HCT116 (cell line): ENCODE measurements at regions not wholly inside any gene's neighbourhood (a gene's known extent, or its start where the extent isn't known, plus 50 kb on each side); places are given as distances from the start of the nearest gene placed in this dataset.

ENCODE experiments used
- ATAC-seq: fragments of 200-7000 bp; cut with Tn5 transposase; 2 replicates; pipeline ENCODE4 v1.9.1; 2020; ENCODE audit warnings: mild to moderate bottlenecking, moderate library complexity
- BruUV-seq: library from RNA; stranded (reverse); fragments of 400-500 nt; replicated peaks from 2 replicates; lab custom pipeline; 2021; lab: Mats Ljungman, UMichigan
- CTCF ChIA-PET: fragments of 300-600 bp; sonication (Branson Sonifier 250); formaldehyde crosslinking; loops from one replicate; lab custom pipeline; 2021; ENCODE audit warnings: antibody characterized with exemption; lab: Charles Lee
- POLR2A ChIA-PET: fragments of 300-600, 350-600 bp; sonication (Branson Sonifier 250); formaldehyde crosslinking; loops from one replicate; lab custom pipeline; 2021; ENCODE audit warnings: antibody characterized with exemption; lab: Charles Lee
- RAD21 ChIA-PET, 2 experiments: fragments of 300-600 bp; sonication (Branson Sonifier 250); formaldehyde crosslinking; loops; one replicate each; lab custom pipeline; 2023; ENCODE audit warnings: low total read pairs in 2 of 2; ENCODE audit not compliant: uncharacterized antibody in 2 of 2, unreplicated experiment in 2 of 2, low non-redundant PET in 1 of 2; lab: Charles Lee
- DNase-seq: peaks from one replicate; pipeline ENCODE4 v3.0.0-alpha.2; 2010; ENCODE audit warnings: low read depth, low spot score
- H2AFZ ChIP-seq: fragments of 200-600 bp; shearing (Covaris generic), sonication (generic); 2 replicates; pipeline ENCODE4 v1.6.1; 2017; ENCODE audit warnings: low read depth, mixed run types, mixed read lengths, antibody characterized with exemption, low read length; ENCODE audit not compliant: poor library complexity, severe bottlenecking
- H3K27ac ChIP-seq: 2 replicates; pipeline ENCODE4 v1.5.1; 2012; ENCODE audit warnings: low read depth, low read length
- H3K27me3 ChIP-seq: fragments of 200-600 bp; sonication (generic); 2 replicates; pipeline ENCODE4 v1.6.1; 2016; ENCODE audit warnings: mixed run types, low read length, mixed read lengths; ENCODE audit not compliant: insufficient read depth
- H3K36me3 ChIP-seq, 2 experiments: fragments of 200-500 bp in 1 of 2; fragments of 200-600 bp in 1 of 2; sonication (Bioruptor generic) in 1 of 2; sonication (generic) in 1 of 2; 2 replicates each; pipeline versions ENCODE4 v1.5.1 to v1.6.1; 2014 to 2016; ENCODE audit warnings: low read length in 2 of 2, inconsistent platforms in 1 of 2, mixed read lengths in 1 of 2, mixed run types in 1 of 2; ENCODE audit not compliant: insufficient read depth in 2 of 2, control insufficient read depth in 1 of 2
- H3K4me1 ChIP-seq, 2 experiments: fragments of 200-600 bp in 1 of 2; sonication (generic) in 1 of 2; 2 replicates each; pipeline versions ENCODE4 v1.5.1 to v1.6.1; 2012 to 2017; ENCODE audit warnings: low read length in 2 of 2, inconsistent platforms in 1 of 2, mild to moderate bottlenecking in 1 of 2, mixed read lengths in 1 of 2, mixed run types in 1 of 2, moderate library complexity in 1 of 2; ENCODE audit not compliant: insufficient read depth in 2 of 2, control insufficient read depth in 1 of 2
- H3K4me2 ChIP-seq: fragments of 200-600 bp; sonication (generic); 2 replicates; pipeline ENCODE4 v1.6.1; 2017; ENCODE audit warnings: mixed run types, low read length, mixed read lengths
- H3K4me3 ChIP-seq, 2 experiments: fragments of 200-600 bp in 1 of 2; sonication (generic) in 1 of 2; replicated peaks in 1 of 2; 2 replicates each; pipeline ENCODE4 v1.5.1; 2011 to 2016; ENCODE audit warnings: low read length in 2 of 2, control low read depth in 1 of 2, low read depth in 1 of 2, mild to moderate bottlenecking in 1 of 2, mixed read lengths in 1 of 2, mixed run types in 1 of 2
- H3K79me2 ChIP-seq: fragments of 200-600 bp; sonication (generic); 2 replicates; pipeline ENCODE4 v1.6.1; 2017; ENCODE audit warnings: mild to moderate bottlenecking, mixed run types, low read length, moderate library complexity, mixed read lengths; ENCODE audit not compliant: insufficient read depth
- H3K9ac ChIP-seq: fragments of 200-600 bp; sonication (generic); 2 replicates; pipeline ENCODE4 v1.6.1; 2016; ENCODE audit warnings: low read length, mixed read lengths
- H3K9me2 ChIP-seq: fragments of 200-600 bp; sonication (generic), shearing (Covaris generic); 2 replicates; pipeline ENCODE4 v1.6.1; 2017; ENCODE audit warnings: mixed run types, mild to moderate bottlenecking, moderate library complexity; ENCODE audit not compliant: insufficient read depth
- H3K9me3 ChIP-seq, 2 experiments: fragments of 200-500 bp in 1 of 2; fragments of 200-600 bp in 1 of 2; sonication (Bioruptor generic) in 1 of 2; sonication (generic) in 1 of 2; 2 replicates each; pipeline ENCODE4 v1.6.1; 2014 to 2017; ENCODE audit warnings: low read length in 2 of 2, mixed read lengths in 2 of 2, inconsistent platforms in 1 of 2, low read depth in 1 of 2, mild to moderate bottlenecking in 1 of 2, mixed run types in 1 of 2, moderate library complexity in 1 of 2; ENCODE audit not compliant: control insufficient read depth in 1 of 2, insufficient read depth in 1 of 2
- H4K20me1 ChIP-seq: fragments of 200-600 bp; sonication (generic), shearing (Covaris generic); 2 replicates; pipeline ENCODE4 v1.6.1; 2017; ENCODE audit warnings: mixed run types, mild to moderate bottlenecking, moderate library complexity; ENCODE audit not compliant: insufficient read depth
- CBX3 ChIP-seq: IDR thresholded peaks from 2 replicates; pipeline ENCODE4 v1.6.1; 2012; ENCODE audit warnings: low read depth
- CEBPB ChIP-seq: IDR thresholded peaks from 2 replicates; pipeline ENCODE4 v1.6.1; 2012; ENCODE audit warnings: low read depth
- EGR1 ChIP-seq: IDR thresholded peaks from 2 replicates; pipeline ENCODE4 v1.6.1; 2012; ENCODE audit warnings: low read depth
- ELF1 ChIP-seq: IDR thresholded peaks from 2 replicates; pipeline ENCODE4 v1.6.1; 2012; ENCODE audit warnings: low read depth, borderline replicate concordance
- FOSL1 ChIP-seq: IDR thresholded peaks from 2 replicates; pipeline ENCODE4 v1.6.1; 2012; ENCODE audit warnings: low read depth
- MAX ChIP-seq: IDR thresholded peaks from 2 replicates; pipeline ENCODE4 v1.6.1; 2012
- RAD21 ChIP-seq: IDR thresholded peaks from 2 replicates; pipeline ENCODE4 v1.6.1; 2012; ENCODE audit warnings: low read depth, mild to moderate bottlenecking
- TCF7L2 ChIP-seq: IDR thresholded peaks from 2 replicates; pipeline ENCODE4 v1.7.0; 2011; ENCODE audit warnings: borderline replicate concordance, inconsistent platforms; ENCODE audit not compliant: insufficient read depth, insufficient read length; ENCODE audit errors: extremely low read depth
- YY1 ChIP-seq: IDR thresholded peaks from 2 replicates; pipeline ENCODE4 v1.6.1; 2011; ENCODE audit warnings: low read length, low read depth, moderate library complexity, mild to moderate bottlenecking; ENCODE audit not compliant: insufficient replicate concordance; ENCODE audit errors: extremely low read depth
- ZNF274 ChIP-seq: fragments of 200-500 bp; sonication (Bioruptor generic); IDR thresholded peaks from 2 replicates; pipeline ENCODE4 v1.6.1; 2014; ENCODE audit warnings: mild to moderate bottlenecking, low read depth, low read length, inconsistent platforms
- intact Hi-C: fragments of 100-400 bp; cut with micrococcal nuclease; formaldehyde crosslinking; loops from 2 replicates; pipeline ENCODE4 v1.10.0; 2022

- BruUV-seq: no TSS peak
- no peak for DNase-seq
- no peak overlapping the region for H3K4me2 ChIP-seq
- H3K27ac ChIP-seq: no peak overlapping the region
- H2AFZ ChIP-seq: no peak overlapping the region
- TF ChIP-seq YY1: no peak
- no peak for TF ChIP-seq ZNF274
- no peak for TF ChIP-seq CBX3
- TF ChIP-seq MAX: no peak
- no peak for TF ChIP-seq FOSL1
- no peak for TF ChIP-seq ELF1
- no peak for TF ChIP-seq TCF7L2
- no peak for TF ChIP-seq EGR1
- TF ChIP-seq RAD21: no peak
- ATAC-seq: no peak
- RAD21 ChIA-PET: no interaction called here
- no peaks in the 10 kb centered on the region for H4K20me1 ChIP-seq
- H3K4me1 ChIP-seq: no peaks in the 10 kb centered on the region
- POLR2A ChIA-PET: no interaction called here
- no peak overlapping the region for H3K4me3 ChIP-seq
- H3K9ac ChIP-seq: no peak overlapping the region
- peaks cover 94% of the 10 kb centered on the region for H3K27me3 ChIP-seq
- no peaks in the 10 kb centered on the region for H3K9me3 ChIP-seq
- H3K36me3 ChIP-seq: no peaks in the 10 kb centered on the region
- intact Hi-C loops: no loop called here
- CTCF ChIA-PET: interaction anchor here (0.7 to 2.0 kb wide), 4 partner anchors 9 to 1102 kb away, joined by 3 to 8 read pairs (median 3); no protein-coding TSS in a partner anchor
- H3K9me2 ChIP-seq: no peaks in the 10 kb centered on the region
- H3K79me2 ChIP-seq: no peaks in the 10 kb centered on the region
Measured at GRCh38 chr20:59446376-59446775, 146.0 kb downstream of the EDN3 start.

- CTCF ChIA-PET: interaction anchor here (2.0 kb wide), 1 partner anchor 8 kb away, joined by 8 read pairs; no protein-coding TSS in a partner anchor
- intact Hi-C loops: no loop called here
- no peaks in the 10 kb centered on the region for H3K4me1 ChIP-seq
- H4K20me1 ChIP-seq: no peaks in the 10 kb centered on the region
- no peaks in the 10 kb centered on the region for H3K9me3 ChIP-seq
- POLR2A ChIA-PET: no interaction called here
- RAD21 ChIA-PET: no interaction called here
- H3K27ac ChIP-seq: no peak overlapping the region
- ATAC-seq: no peak
- BruUV-seq: no TSS peak
- no peak overlapping the region for H2AFZ ChIP-seq
- H3K79me2 ChIP-seq: no peaks in the 10 kb centered on the region
- no peaks in the 10 kb centered on the region for H3K9me2 ChIP-seq
- no peak overlapping the region for H3K4me3 ChIP-seq
- DNase-seq: no peak
- no peaks in the 10 kb centered on the region for H3K36me3 ChIP-seq
- H3K9ac ChIP-seq: no peak overlapping the region
- no peak for TF ChIP-seq RAD21
- no peak for TF ChIP-seq CEBPB
- H3K4me2 ChIP-seq: no peak overlapping the region
- peaks cover 85% of the 10 kb centered on the region for H3K27me3 ChIP-seq
Measured at GRCh38 chr20:59448196-59448595, 147.8 kb downstream of the EDN3 start.
